ENCODE measurements at regions not wholly inside any gene's neighbourhood (a gene's known extent, or its start where the extent isn't known, plus 50 kb on each side); places are given as distances from the start of the nearest gene placed in this dataset.

- H3K27me3 ChIP-seq = no peaks in the 10 kb centered on the region
- TF ChIP-seq CTCF (IDR thresholded peaks at IDR 0.05) (no peak), POLR2A (IDR thresholded peaks at IDR 0.05) (no peak)
- 92 to 98% (median 93%) methylated on average over 2 of the region's 2 CpGs for WGBS, 4 donors
- no peak overlapping the region for H3K4me3 ChIP-seq
- no peaks in the 10 kb centered on the region for H3K9me3 ChIP-seq
- no peak overlapping the region for H3K27ac ChIP-seq
- ATAC-seq (no peak), DNase-seq (no peak)
- H3K36me3 ChIP-seq = no peaks in the 10 kb centered on the region
- intact Hi-C loops (cut with DNase I) = loop anchor here in 2 of 10 donors (10.0 kb wide), 2 partner anchors 237 to 377 kb away; partner anchors contain the start of gene CITED2 (in 1 of the 2)
- peaks cover 0 to 15% (median 11%) of the 10 kb centered on the region in 12 donors for H3K4me1 ChIP-seq
These were observed 377.6 kb upstream of the CITED2 start for GRCh38 chr6:139752086-139752485.

GRCh38 chr6:139751179-139751578 lies 376.7 kb upstream of the CITED2 start:
- H3K27ac ChIP-seq = no peak overlapping the region
- H3K4me1 ChIP-seq = peaks cover 0 to 13% (median 10%) of the 10 kb centered on the region in 12 donors
- no peak for TF ChIP-seq POLR2A (IDR thresholded peaks at IDR 0.05)
- TF ChIP-seq CTCF (IDR thresholded peaks at IDR 0.05) = no peak
- no peaks in the 10 kb centered on the region for H3K36me3 ChIP-seq
- 92 to 95% (median 93%) methylated on average over 3 of the region's 3 CpGs for whole genome bisulfite sequencing, 4 donors
- no peak for DNase-seq
- no peaks in the 10 kb centered on the region for H3K9me3 ChIP-seq
- ATAC-seq = no peak
- no peak overlapping the region for H3K4me3 ChIP-seq
- intact Hi-C loops (cut with DNase I) = loop anchor here in 2 of 10 donors (10.0 kb wide), 2 partner anchors 236 to 376 kb away; partner anchors contain the start of gene CITED2 (in 1 of the 2)
- H3K27me3 ChIP-seq = no peaks in the 10 kb centered on the region

GRCh38 chr6:139748353-139749146 lies 374.1 kb upstream of the CITED2 start:
- peaks cover 0 to 7% (median 0%) of the 10 kb centered on the region in 12 donors for H3K4me1 ChIP-seq
- ATAC-seq (peak in 2 of 4 donors; percentile 48 to 61), DNase-seq (no peak)
- H3K9me3 ChIP-seq = no peaks in the 10 kb centered on the region
- no peaks in the 10 kb centered on the region for H3K27me3 ChIP-seq
- H3K36me3 ChIP-seq = no peaks in the 10 kb centered on the region
- TF ChIP-seq POLR2A (IDR thresholded peaks at IDR 0.05) (no peak), CTCF (IDR thresholded peaks at IDR 0.05) (no peak)
- intact Hi-C loops (cut with DNase I) = no loop called here
- H3K27ac ChIP-seq = no peak overlapping the region
- 48 to 53% (median 50%) methylated on average over 5 of the region's 5 CpGs for WGBS, 4 donors
- no peak overlapping the region for H3K4me3 ChIP-seq

GRCh38 chr6:139747154-139747553 lies 372.7 kb upstream of the CITED2 start:
- Histone ChIP-seq H3K27ac (no peak overlapping the region), H3K9me3 (no peaks in the 10 kb centered on the region), H3K4me3 (no peak overlapping the region), H3K36me3 (no peaks in the 10 kb centered on the region), H3K4me1 (peaks cover 0 to 7% (median 0%) of the 10 kb centered on the region in 12 donors), H3K27me3 (no peaks in the 10 kb centered on the region)
- ATAC-seq (no peak), DNase-seq (no peak)
- TF ChIP-seq CTCF (IDR thresholded peaks at IDR 0.05) (no peak), POLR2A (IDR thresholded peaks at IDR 0.05) (no peak)
- intact Hi-C loops (cut with DNase I) = no loop called here
- WGBS, 4 donors = 90 to 92% (median 92%) methylated on average over 5 of the region's 5 CpGs

All from heart left ventricle (tissue), 16 donors.